GM21423 (cell line): ENCODE measurements at regions not wholly inside any gene's neighbourhood (a gene's known extent, or its start where the extent isn't known, plus 50 kb on each side); places are given as distances from the start of the nearest gene placed in this dataset.
"Not testable (repeated sequence)": the region's sequence is repeated elsewhere in the genome, so short reads cannot be mapped to it uniquely, and the experiment has no call there.

Experiments used
- ATAC-seq: cut with Tn5 transposase; IDR thresholded peaks from one replicate; pipeline ENCODE4 v1.9.1; 2021; ENCODE audit warnings: mild to moderate bottlenecking, moderate library complexity; ENCODE audit not compliant: unreplicated experiment

DNA sequence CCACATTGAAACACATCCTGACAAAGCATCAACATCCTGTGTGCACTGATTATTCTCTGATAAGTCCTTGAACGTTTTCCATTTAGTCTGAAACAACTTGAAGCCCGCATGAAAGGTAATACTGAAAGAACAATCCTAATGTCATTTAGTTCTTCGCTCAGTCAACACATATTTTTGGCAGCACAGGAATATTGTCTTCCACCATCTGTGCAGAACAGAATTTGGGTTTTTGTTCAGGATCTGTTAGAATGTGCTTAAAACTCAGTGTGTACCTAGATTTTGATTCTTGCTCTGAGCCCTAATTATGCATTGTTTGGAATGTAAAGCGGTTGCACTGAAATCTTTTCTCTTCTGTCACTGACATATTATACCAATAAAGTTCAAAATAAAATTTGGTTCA lies 1036.6 kb downstream of the CDH11 start:
- ATAC-seq: no peak

DNA sequence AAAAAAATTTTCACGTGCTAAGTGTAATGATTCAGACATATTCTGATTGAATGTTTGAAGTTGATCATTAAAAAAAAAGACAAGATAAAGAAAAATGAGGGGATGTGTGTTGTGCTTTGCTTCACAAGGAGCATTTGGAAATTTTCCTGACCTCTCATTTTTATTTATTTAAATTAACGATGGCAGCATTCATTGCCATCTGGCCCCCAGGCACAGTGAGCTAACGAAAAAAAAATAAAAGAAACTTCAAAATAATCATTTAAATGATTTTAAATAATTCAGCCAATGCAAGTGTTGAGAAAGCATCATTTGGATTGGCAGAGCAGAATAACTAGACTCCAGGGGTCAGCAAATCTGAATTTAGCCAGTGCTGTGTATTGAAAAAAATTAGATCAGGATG lies 1037.2 kb downstream of the CDH11 start:
- ATAC-seq: no peak

DNA sequence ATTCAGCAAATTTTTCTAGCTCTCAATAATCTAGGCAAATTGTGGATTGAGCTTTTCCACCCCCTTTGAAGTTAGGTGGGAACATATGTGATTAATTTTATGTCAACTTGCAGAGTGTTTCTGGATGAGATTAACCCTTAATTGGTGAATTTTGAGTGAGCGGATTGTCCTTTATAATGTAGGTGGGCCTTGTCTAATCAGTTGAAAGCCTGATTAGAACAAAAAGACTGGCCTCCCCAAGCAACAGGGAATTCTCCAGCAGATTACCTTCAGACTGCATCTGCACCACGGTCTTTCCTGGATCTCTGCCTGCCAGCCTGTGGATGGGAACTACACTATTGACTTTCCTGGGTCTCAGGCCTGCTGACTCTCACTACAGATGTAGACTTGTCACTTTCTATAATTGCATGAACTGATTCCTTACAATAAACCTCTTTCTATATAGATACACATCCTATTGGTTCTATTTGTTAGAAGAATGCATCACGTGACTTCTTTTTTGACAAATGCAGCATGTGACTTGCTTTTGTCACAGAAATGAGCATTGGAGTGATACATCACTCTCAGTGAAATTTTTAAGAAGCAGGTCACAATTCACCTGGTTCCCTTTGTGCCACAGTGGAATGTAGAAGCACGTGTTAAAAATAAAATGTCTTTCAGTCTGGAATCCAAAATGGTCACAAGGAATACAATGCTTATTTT lies 1038.3 kb downstream of the CDH11 start:
- ATAC-seq: no peak

DNA sequence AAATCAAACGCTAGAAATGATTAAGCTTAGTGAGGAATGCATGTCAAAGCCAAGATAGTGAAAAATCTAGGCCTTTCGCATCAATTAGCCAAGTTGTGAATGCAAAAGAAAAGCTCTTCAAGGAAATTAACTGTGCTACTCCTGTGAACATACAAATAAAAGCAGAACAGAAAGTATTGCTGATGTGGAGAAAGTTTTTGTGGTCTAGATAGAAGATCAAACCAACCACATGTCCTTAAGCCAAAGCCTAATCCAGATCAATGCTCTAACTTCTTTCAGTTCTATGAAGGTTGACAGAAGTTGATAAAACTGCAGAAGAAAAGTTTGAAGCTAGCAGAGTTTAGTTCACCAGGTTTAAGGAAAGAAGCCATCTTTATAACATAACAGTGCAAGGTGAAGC lies 1044.6 kb downstream of the CDH11 start:
- no peak for ATAC-seq

DNA sequence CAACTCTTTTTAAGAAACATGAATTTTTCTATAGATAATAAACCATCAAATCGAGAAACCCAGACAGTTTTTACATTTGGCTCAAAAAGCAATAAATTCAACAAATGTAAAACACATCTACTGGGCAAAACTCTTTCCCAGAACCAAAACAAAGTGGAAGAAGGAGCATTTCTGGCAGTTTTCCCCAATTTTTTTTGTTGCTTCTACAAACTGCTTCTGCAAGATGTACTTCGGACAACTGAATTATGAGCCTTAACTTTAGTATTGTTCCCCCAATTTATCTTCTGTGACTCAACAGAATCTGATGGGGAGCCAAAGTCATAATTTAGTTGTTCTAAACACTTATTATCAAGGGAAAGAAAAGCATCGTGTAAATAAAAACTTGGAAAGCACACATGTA lies 1047.2 kb downstream of the CDH11 start:
- ATAC-seq: no peak

DNA sequence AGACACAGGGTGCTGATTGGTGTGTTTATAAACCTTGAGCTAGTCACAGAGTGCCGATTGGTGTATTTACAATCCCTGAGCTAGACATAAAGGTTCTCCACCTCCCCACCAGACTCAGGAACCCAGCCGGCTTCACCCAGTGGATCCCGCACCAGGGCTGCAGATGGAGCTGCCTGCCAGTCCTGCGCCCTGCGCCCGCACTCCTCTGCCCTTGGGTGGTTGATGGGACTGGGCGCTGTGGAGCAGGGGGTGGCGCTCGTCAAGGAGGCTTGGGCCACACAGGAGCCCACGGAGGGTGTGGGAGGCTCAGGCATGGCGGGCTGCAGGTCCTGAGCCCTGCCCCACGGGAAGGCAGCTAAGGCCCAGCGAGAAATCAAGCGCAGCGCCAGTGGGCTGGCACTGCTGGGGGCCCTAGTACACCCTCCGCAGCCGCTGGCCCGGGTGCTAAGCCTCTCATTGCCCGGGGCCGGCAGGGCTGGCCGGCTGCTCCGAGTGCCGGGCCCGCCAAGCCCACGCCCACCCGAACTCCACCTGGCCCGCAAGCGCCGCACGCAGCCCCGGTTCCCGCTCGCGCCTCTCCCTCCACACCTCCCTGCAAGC lies 1049.6 kb downstream of the CDH11 start:
- not testable (repeated sequence) for ATAC-seq

DNA sequence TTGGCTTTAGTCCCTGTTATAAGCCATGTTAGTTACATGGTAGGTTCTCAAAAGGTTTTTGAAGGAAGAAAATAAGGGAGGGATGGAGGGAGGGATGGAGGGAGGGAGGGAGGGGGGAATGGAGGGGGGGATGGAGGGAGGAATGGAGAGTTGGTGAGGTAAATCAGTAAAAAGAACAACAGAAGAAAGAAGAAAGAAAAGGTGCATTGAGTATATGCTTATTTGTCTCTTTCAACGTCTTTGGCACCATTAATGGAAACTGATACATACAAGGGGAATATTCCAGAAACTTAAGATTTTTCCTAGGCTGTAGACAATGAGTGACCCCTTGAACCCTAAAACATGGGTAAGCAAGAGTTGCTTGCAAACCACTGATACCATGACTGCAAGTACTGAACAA lies 1056.3 kb downstream of the CDH11 start:
- ATAC-seq: no peak

DNA sequence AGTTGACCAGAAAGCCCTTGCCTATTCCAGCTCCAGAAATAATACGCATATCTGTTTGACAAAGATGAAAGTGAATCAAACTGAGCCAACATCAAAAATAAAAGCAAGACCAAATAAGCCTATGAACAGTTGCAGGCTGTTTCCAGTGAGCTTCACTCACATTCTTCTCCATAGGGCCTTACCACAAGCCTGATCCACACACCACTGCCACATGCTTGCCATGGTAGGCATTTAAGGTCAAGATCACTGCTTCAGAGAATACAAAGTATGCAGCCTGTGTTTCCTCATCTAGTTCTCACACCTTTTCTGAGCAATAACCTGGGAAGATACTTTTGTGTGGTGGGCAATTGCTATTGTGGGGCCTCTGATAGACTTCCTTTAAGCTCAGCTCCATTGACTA lies 1060.2 kb downstream of the CDH11 start:
- no peak for ATAC-seq

DNA sequence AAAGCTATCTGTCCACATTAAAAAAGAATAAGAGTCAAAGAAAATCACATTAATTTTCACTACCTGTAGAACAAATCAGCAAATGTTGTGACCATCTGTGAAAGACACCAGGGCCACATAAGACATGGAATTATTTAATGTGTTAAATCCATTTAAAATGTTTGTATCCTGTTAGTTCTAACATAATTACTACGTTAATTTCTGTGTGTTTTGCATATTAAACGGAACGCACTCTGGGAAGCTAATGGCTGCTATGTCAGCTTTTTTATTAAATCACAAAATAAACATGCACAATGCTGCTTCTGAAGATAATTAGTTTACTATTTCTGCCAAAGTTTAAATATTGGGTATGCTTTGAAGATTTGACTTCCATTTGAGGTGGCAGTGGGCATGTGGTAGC lies 1061.2 kb downstream of the CDH11 start:
- ATAC-seq: no peak

DNA sequence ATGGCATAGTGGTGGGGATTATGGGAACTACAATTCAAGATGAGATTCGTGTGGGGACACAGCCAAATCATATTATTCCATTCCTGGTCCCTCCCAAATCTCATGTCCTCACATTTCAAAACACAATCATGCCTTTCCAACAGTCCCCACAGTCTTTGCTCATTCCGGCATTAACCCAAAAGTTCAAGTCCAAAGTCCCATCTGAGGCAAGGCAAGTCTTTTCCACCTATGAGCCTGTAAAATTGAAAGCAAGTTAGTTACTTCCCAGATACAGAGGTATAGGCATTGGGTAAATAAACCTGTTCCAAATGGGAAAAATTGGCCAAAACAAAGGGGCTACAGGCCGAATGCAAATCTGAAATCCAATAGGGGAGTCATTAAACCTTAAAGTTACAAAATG lies 1063.2 kb downstream of the CDH11 start:
- ATAC-seq: no peak

DNA sequence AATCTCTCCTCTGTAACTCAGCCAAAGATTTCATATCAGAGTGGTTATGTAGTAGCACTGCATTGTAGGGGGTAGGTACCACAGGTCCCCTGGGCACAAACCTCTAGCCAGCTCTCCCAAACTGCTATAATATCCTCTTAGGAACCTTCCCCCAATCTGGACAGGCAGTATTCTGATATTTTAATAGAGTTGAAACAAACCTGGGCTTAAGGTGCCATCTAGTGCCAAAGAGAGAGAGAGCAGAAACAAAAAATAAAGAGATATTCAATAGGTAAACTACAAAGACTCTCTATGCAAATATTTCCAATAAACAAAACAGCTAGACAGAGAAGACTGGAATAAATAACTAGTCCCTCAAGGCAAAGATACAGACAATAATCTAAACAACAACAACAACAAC lies 1070.0 kb downstream of the CDH11 start:
- ATAC-seq: no peak

DNA sequence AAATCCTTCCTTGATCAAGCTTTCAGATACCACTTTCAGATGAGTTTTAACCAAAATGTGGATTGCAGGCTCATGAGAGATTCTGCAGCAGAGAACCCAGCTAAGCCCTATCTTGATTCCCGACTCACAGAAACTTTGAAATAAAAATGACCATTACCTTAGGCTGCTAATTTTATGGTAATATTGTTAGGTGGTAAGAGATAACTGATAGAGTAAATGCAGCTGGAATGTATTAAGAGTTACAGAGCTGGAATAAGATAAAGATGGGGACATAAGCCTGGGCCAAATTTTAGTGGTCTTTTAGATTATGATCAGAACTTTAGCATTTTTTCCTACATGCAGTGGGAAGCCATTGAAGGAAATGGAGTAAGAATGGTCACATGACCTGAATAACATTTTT lies 1074.0 kb downstream of the CDH11 start:
- no peak for ATAC-seq

DNA sequence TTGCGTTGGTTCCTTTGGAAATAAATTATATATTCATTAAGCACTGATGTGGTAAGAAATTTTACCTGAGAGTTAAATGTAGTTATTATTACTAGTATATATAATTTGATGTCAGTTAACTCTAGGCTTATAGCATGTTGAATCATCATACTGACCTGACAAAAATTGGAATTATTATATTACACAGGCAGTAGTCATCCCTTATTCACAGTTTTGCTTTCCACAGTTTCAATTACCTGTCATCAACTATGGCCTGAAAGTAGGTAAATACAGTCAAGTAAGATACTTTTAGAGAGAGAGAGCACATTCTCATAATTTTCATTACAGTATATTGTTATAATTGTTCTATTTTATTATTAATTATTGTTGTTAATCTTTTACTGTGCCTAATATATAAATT lies 1074.7 kb downstream of the CDH11 start:
- ATAC-seq: no peak

DNA sequence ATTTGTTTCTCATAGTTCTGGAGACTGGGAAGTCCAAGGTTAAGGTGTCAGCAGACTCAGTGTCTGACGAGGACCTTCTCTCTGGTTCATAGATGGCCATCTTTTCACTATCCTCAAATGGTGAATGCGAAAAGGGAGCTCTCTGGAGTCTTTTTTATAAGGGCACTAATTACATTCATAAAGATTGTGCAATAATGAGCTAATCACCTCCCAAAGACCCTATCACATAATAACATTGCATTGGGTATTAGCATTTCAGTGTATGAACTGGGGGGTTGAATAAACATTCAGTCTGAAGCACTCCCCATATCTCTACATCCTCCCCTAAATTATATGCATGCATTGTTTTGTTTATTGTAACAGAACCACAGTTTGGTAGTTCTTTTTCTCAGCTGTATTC lies 1086.5 kb downstream of the CDH11 start:
- ATAC-seq: no peak

DNA sequence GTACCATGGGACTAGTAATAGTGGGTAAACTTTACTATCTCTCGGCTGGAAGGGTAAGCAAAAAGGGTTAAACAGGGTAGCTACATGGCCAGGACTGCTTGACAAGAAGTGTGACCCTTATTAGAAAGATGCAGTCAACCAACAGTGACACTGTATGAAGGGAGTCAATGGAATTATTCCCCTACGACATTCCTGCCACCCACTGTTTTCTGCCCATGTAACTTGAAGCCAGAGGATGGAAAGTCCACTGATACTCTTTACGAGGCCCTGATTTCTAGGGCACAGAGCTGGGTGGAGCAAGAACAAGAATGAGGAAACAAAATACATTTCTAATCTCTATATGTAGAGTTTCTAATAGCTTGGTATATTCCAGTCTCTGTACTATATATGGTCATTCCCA lies 1102.5 kb downstream of the CDH11 start:
- no peak for ATAC-seq

DNA sequence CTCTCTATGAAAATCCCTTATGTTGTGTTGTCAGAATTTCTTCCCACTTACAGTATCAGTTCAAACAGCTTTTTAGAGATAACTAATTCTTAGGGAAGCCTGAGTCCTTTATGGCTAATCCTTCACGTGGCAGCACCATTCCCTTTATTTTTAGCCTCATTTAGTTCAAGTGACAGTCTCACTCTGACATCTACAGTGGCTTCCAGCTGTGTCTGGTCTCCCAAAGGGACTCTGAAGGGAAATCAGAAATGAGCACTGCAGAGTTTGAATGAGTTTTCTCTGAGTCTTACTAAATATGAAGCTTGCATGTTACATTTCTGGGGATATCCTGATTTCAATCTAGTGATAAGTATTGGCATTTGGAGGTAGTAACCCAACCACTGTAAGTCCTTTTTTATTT lies 1104.1 kb downstream of the CDH11 start:
- ATAC-seq: no peak

DNA sequence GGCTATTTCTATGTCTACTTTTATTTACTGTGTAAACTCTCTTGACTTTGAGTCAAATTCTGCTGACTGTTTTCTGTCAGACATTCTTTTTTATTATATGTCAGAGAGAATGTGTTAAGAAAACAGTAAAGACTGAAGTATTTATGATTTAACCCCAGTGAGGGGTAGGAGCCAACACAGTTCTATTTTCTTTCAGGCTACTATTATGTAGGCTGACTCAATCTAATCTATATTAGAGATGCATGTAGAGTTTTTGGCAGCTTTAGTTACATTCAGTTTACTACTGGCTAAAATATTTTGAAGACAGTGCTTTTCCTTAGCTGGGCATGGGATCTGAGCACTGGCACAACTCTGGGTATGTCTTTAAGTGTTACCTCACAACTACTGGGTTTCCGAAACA lies 1108.0 kb downstream of the CDH11 start:
- no peak for ATAC-seq

DNA sequence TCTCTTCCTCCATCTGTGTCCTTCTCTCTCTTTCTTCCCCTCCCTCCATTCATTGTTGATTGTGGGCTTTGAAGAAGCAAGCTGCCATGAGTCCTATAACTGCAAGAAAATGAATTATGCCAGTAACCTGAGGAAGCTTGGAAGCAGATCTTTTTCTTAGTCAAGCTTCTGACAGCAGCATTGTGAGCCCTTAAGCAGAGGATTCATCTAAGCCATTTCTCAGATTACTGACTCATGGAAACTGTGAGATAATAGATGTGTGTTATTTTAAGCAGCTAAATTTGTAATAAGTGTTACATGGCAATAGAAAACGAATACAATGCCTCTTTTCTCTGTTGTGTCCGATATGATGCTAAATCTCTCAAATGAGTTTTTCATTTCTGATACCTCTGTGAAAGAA lies 1109.7 kb downstream of the CDH11 start:
- ATAC-seq: no peak

DNA sequence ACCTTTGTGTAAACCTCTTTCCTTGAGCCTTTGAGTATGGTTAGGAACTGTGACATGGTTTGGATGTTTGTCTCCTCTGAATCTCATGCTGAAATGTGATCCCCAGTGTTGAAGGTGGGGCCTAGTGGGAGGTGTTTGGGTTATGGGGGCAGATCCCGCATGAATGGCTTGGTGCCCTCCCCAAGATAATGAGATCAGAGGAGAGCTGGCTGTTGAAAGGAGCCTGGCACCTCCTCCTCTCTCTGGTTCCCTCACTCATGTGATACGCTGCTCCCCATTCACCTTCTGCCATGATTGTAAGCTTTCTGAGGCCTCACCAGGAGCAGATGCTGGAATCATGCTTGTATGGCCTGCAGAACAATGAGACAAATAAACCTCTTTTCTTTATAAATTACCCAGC lies 1110.2 kb downstream of the CDH11 start:
- ATAC-seq: no peak

DNA sequence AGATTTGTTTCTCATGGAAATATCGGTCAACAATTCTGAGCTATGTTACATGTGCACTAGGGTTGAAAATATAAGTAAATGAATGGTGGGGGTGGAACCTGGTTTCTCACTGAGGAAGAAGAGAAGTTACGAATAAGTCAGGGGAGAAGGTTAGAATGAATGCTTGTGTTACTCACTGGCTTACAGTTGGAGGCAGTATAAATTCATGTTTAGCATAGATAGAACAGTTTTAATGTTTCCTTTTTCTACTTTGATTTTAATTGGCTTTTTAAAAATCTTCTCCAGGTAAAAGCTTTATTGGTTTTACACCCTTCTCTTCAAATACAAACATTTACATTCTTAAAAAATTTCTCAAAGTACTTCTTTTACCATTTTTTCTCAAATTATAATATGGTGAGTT lies 1113.7 kb downstream of the CDH11 start:
- ATAC-seq: no peak

DNA sequence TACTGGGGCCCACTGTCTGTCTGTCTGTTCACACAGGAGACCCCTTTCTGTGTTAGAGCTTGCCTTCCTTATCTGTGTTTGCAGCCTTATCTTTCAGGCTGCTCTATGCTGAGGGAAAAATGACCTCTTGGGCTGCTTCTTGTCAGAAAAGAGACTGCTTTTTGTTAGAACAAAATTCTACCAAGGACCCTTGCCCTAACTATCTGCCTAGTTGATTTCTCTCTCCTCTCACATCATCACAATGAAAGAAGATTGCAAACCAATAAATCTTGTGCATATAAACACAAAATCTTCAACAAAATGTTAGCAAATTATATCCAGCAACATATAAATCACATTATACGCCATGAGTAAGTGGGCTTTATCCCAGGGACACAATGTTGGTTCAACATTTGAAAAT lies 1117.7 kb downstream of the CDH11 start:
- no peak for ATAC-seq

DNA sequence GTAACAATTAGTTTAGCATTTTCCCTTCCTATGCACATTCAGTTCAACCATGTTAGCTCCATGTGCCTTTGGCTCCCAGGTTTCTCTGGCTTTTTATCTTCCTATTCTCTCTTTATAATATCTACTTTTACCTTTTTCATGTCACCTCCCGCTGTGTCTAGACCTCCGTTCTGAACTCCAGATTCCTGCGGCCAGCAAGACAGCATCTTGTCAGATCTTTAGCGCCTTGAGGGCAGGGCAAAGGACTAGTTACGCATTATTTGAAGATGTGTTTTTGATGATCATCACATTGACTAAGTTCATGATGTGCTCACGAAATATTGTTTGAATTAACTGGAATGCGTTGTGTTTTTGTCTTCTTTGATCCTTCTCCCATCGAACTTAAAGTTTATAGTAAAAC lies 1126.8 kb downstream of the CDH11 start:
- ATAC-seq: no peak

DNA sequence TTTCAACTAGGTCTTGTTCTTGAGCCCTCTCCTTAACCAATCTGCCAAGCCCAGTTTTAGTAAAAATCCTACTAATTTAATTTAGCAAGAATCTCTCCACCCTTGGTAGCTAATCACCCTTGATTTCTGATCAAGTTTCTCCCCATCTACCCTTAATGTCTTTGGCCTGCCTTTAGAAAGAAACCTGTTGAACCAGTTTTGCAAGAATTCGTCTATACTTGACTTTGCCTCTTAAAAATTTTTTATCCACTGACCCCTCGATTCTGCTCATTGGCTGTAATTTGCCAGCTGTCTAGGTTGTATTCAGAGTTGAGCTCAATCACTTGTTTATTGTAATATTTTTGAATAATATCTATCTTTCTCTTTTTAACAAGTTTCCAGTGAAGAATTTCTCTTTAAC lies 1138.5 kb downstream of the CDH11 start:
- ATAC-seq: no peak
